ENCODE measurements at regions not wholly inside any gene's neighbourhood (a gene's known extent, or its start where the extent isn't known, plus 50 kb on each side); places are given as distances from the start of the nearest gene placed in this dataset.
"Not testable (repeated sequence)": the region's sequence is repeated elsewhere in the genome, so short reads cannot be mapped to it uniquely, and the experiment has no call there.

DNA sequence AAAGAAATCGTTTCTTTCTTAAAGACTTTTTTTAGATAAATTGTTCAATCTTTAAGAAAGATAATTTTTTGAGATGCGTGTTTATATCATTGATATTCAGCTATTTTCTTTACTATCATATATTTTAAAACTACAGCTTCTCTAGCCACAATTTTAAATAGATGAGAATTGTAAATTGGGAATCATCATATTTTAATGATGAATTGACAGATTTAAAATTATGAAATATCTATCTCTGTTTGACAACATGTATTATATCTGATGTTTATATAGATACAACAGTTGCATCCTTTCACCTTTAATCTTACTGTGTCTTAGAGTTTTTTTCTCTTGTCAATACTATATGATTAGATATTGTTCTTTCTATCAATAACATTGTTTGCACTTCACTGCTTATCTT lies 762.3 kb upstream of the GJE1 start:
- Histone ChIP-seq H4K20me1 (ENCODE audit: insufficient read depth, low read length) (no peaks in the 10 kb centered on the region), H2AFZ (ENCODE audit: low read depth, low read length) (no peak overlapping the region), H3K27ac (ENCODE audit: low read depth, low read length) (no peak overlapping the region), H3K9me3 (ENCODE audit: insufficient read depth, low read depth, low read length) (no peaks in the 10 kb centered on the region), H3K4me2 (ENCODE audit: low read length) (no peak overlapping the region), H3K36me3 (ENCODE audit: insufficient read depth, low read length) (no peaks in the 10 kb centered on the region), H3K79me2 (ENCODE audit: insufficient read depth, low read length) (no peaks in the 10 kb centered on the region), H3K9ac (ENCODE audit: low read length) (no peak overlapping the region), H3K4me3 (ENCODE audit: insufficient read depth, low read depth, low read length) (no peak overlapping the region), H3K4me1 (ENCODE audit: insufficient read depth, low read length) (no peaks in the 10 kb centered on the region), H3K27me3 (ENCODE audit: insufficient read depth, low read length) (no peaks in the 10 kb centered on the region)
- Mint-ChIP-seq H3K4me1 (ENCODE audit: low read depth, unreplicated experiment) (no peaks in the 10 kb centered on the region), H3K4me3 (ENCODE audit: unreplicated experiment) (no peak overlapping the region), H3K36me3 (ENCODE audit: low read depth, unreplicated experiment) (no peaks in the 10 kb centered on the region), H3K9me3 (ENCODE audit: unreplicated experiment) (peaks cover 10% of the 10 kb centered on the region), H3K27me3 (ENCODE audit: low read depth, unreplicated experiment) (no peaks in the 10 kb centered on the region), H3K27ac (ENCODE audit: unreplicated experiment) (no peak overlapping the region)
- TF ChIP-seq EZH2 (IDR thresholded peaks at IDR 0.05; ENCODE audit: insufficient read depth, low read length) = no peak
- TF ChIP-seq, protein P1, sequence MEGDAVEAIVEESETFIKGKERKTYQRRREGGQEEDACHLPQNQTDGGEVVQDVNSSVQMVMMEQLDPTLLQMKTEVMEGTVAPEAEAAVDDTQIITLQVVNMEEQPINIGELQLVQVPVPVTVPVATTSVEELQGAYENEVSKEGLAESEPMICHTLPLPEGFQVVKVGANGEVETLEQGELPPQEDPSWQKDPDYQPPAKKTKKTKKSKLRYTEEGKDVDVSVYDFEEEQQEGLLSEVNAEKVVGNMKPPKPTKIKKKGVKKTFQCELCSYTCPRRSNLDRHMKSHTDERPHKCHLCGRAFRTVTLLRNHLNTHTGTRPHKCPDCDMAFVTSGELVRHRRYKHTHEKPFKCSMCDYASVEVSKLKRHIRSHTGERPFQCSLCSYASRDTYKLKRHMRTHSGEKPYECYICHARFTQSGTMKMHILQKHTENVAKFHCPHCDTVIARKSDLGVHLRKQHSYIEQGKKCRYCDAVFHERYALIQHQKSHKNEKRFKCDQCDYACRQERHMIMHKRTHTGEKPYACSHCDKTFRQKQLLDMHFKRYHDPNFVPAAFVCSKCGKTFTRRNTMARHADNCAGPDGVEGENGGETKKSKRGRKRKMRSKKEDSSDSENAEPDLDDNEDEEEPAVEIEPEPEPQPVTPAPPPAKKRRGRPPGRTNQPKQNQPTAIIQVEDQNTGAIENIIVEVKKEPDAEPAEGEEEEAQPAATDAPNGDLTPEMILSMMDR (IDR thresholded peaks at IDR 0.05; ENCODE audit: insufficient read depth, low read depth, low read length) = no peak
- no peak for FAIRE-seq
- no peak for DNase-seq (ENCODE audit: low read depth)

DNA sequence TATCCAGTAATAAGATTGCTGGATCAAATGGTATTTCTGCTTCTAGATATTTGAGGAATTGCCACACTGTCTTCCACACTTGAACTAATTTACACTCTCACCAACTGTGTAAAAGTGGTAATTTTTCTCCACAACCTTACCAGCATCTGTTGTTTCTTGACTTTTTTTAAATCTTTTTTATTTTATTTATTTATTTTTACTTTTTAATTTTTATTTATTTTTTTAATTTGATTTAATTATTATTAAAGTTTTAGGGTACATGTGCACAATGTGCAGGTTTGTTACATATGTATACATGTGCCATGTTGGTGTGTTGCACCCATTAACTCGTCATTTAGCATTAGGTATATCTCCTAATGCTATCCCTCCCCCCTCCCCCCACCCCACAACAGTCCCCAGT lies 765.9 kb upstream of the GJE1 start:
- not testable (repeated sequence) for H3K4me1 ChIP-seq (ENCODE audit: insufficient read depth, low read length); H2AFZ ChIP-seq (ENCODE audit: low read depth, low read length); DNase-seq (ENCODE audit: low read depth); H3K27ac ChIP-seq (ENCODE audit: low read depth, low read length); H3K27me3 Mint-ChIP-seq (ENCODE audit: low read depth, unreplicated experiment); H3K4me3 ChIP-seq (ENCODE audit: insufficient read depth, low read depth, low read length); FAIRE-seq; H3K9me3 Mint-ChIP-seq (ENCODE audit: unreplicated experiment); H3K36me3 Mint-ChIP-seq (ENCODE audit: low read depth, unreplicated experiment); H3K4me3 Mint-ChIP-seq (ENCODE audit: unreplicated experiment); H3K27me3 ChIP-seq (ENCODE audit: insufficient read depth, low read length); H3K27ac Mint-ChIP-seq (ENCODE audit: unreplicated experiment); H3K4me1 Mint-ChIP-seq (ENCODE audit: low read depth, unreplicated experiment); H3K36me3 ChIP-seq (ENCODE audit: insufficient read depth, low read length); H4K20me1 ChIP-seq (ENCODE audit: insufficient read depth, low read length); H3K9ac ChIP-seq (ENCODE audit: low read length); H3K4me2 ChIP-seq (ENCODE audit: low read length); H3K79me2 ChIP-seq (ENCODE audit: insufficient read depth, low read length); H3K9me3 ChIP-seq (ENCODE audit: insufficient read depth, low read depth, low read length)

DNA sequence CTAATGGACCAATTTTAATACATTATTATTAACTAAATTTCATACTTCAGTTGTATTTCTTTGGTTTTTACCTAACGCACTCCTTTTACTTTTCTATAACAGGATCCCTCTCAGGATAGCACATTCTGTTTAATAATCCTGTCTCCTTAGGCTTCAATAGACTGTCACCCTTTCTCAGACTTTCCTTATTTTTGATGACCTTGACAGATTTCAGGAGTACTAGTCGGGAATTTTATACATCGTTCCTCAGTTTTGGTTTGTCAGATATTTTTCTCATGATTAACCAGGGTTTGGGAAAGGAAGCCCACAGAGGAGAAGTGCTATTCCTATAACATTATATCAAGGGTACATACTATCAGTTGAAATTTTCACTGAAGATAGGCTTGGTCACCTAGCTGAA lies 768.0 kb upstream of the GJE1 start:
- FAIRE-seq (no peak), DNase-seq (ENCODE audit: low read depth) (no peak)
- peaks cover 10% of the 10 kb centered on the region for H3K9me3 Mint-ChIP-seq (ENCODE audit: unreplicated experiment)
- no peak overlapping the region for H3K27ac Mint-ChIP-seq (ENCODE audit: unreplicated experiment)
- Histone ChIP-seq H3K4me2 (ENCODE audit: low read length) (no peak overlapping the region), H2AFZ (ENCODE audit: low read depth, low read length) (no peak overlapping the region), H3K9ac (ENCODE audit: low read length) (no peak overlapping the region), H3K27ac (ENCODE audit: low read depth, low read length) (no peak overlapping the region), H3K9me3 (ENCODE audit: insufficient read depth, low read depth, low read length) (no peaks in the 10 kb centered on the region), H3K4me3 (ENCODE audit: insufficient read depth, low read depth, low read length) (no peak overlapping the region), H3K36me3 (ENCODE audit: insufficient read depth, low read length) (no peaks in the 10 kb centered on the region), H3K27me3 (ENCODE audit: insufficient read depth, low read length) (no peaks in the 10 kb centered on the region), H3K79me2 (ENCODE audit: insufficient read depth, low read length) (no peaks in the 10 kb centered on the region), H4K20me1 (ENCODE audit: insufficient read depth, low read length) (no peaks in the 10 kb centered on the region), H3K4me1 (ENCODE audit: insufficient read depth, low read length) (no peaks in the 10 kb centered on the region)
- H3K4me3 Mint-ChIP-seq (ENCODE audit: unreplicated experiment) = no peak overlapping the region
- H3K4me1 Mint-ChIP-seq (ENCODE audit: low read depth, unreplicated experiment) = no peaks in the 10 kb centered on the region
- H3K27me3 Mint-ChIP-seq (ENCODE audit: low read depth, unreplicated experiment) = no peaks in the 10 kb centered on the region
- TF ChIP-seq, protein P1 (IDR thresholded peaks at IDR 0.05; ENCODE audit: insufficient read depth, low read depth, low read length) = no peak
- TF ChIP-seq EZH2 (IDR thresholded peaks at IDR 0.05; ENCODE audit: insufficient read depth, low read length) = no peak
- H3K36me3 Mint-ChIP-seq (ENCODE audit: low read depth, unreplicated experiment) = no peaks in the 10 kb centered on the region
